PC-3 (cell line): ENCODE measurements at regions not wholly inside any gene's neighbourhood (a gene's known extent, or its start where the extent isn't known, plus 50 kb on each side); places are given as distances from the start of the nearest gene placed in this dataset.

Experiments used
- CTCF ChIP-seq: fragments of 300-600 bp; sonication (generic); conservative IDR thresholded peaks from 2 replicates; pipeline ENCODE4 v1.5.1; 2017; ENCODE audit warnings: antibody characterized with exemption, low read depth, mild to moderate bottlenecking, low read length
- EZH2 ChIP-seq: fragments of 300-600 bp; sonication (generic); IDR thresholded peaks from one replicate; pipeline ENCODE4 v1.6.1; 2017; ENCODE audit warnings: antibody characterized with exemption, mild to moderate bottlenecking, low read length; ENCODE audit not compliant: unreplicated experiment

GRCh38 chr3:3675186-3675585 lies 124.0 kb upstream of the LRRN1 start:
- TF ChIP-seq CTCF (no peak), EZH2 (no peak)
